ENCODE measurements at regions not wholly inside any gene's neighbourhood (a gene's known extent, or its start where the extent isn't known, plus 50 kb on each side); places are given as distances from the start of the nearest gene placed in this dataset.

GRCh38 chr7:118689403-118689802 is 464.9 kb downstream of the ANKRD7 start:
- TF ChIP-seq CTCF (IDR thresholded peaks at IDR 0.05), result no peak
- no peak for TF ChIP-seq POLR2A (IDR thresholded peaks at IDR 0.05)

All from heart left ventricle (tissue), 13 donors.